IMR-90 (cell line): ENCODE measurements at regions not wholly inside any gene's neighbourhood (a gene's known extent, or its start where the extent isn't known, plus 50 kb on each side); places are given as distances from the start of the nearest gene placed in this dataset.

ENCODE experiments used
- ATAC-seq: fragments of 200-7000 bp; cut with Tn5 transposase; 2 replicates; pipeline ENCODE4 v1.9.1; 2020; ENCODE audit warnings: low read depth, mild to moderate bottlenecking, moderate library complexity
- BruUV-seq: library from RNA; stranded (reverse); fragments of 400-500 nt; replicated peaks from 2 replicates; lab custom pipeline; 2021; lab: Mats Ljungman, UMichigan
- CTCF ChIA-PET: fragments of 300-600 bp; formaldehyde crosslinking; extraction: SDS; loops from one replicate; lab custom pipeline; 2021; ENCODE audit warnings: antibody characterized with exemption; lab: Yijun Ruan, JAX
- POLR2A ChIA-PET: fragments of 300-600 bp; sonication (Branson Sonifier 250); formaldehyde crosslinking; loops from one replicate; lab custom pipeline; 2022; ENCODE audit warnings: antibody characterized with exemption; ENCODE audit not compliant: unreplicated experiment; lab: Charles Lee
- DNase-seq: peaks from one replicate; pipeline ENCODE4 v3.0.0; 2013
- H2AFZ ChIP-seq: replicated peaks from 2 replicates; pipeline ENCODE3; 2013; ENCODE audit warnings: low read length, mild to moderate bottlenecking; ENCODE audit not compliant: poor library complexity
- H2AK5ac ChIP-seq: 2 replicates; pipeline ENCODE4 v1.6.1; 2013; ENCODE audit warnings: low read depth, low read length, inconsistent platforms
- H2AK9ac ChIP-seq: replicated peaks from 2 replicates; pipeline ENCODE3; 2013; ENCODE audit warnings: mild to moderate bottlenecking, low read depth, low read length, moderate library complexity; ENCODE audit not compliant: poor library complexity
- H2BK120ac ChIP-seq: 2 replicates; pipeline ENCODE4 v1.6.1; 2013; ENCODE audit warnings: low read depth, low read length, inconsistent platforms
- H2BK15ac ChIP-seq: 3 replicates; pipeline ENCODE4 v1.6.1; 2013; ENCODE audit warnings: low read depth, low read length, inconsistent platforms
- H2BK20ac ChIP-seq: 2 replicates; pipeline ENCODE4 v1.6.1; 2013; ENCODE audit warnings: low read depth, mild to moderate bottlenecking, inconsistent platforms, low read length, moderate library complexity
- H2BK5ac ChIP-seq: 2 replicates; pipeline ENCODE4 v1.6.1; 2013; ENCODE audit warnings: mild to moderate bottlenecking, low read depth, low read length, inconsistent platforms; ENCODE audit not compliant: poor library complexity, severe bottlenecking
- H3K14ac ChIP-seq: replicated peaks from 2 replicates; pipeline ENCODE4 v1.6.1; 2013; ENCODE audit warnings: low read depth, low read length, inconsistent platforms
- H3K18ac ChIP-seq: 2 replicates; pipeline ENCODE4 v1.6.1; 2013; ENCODE audit warnings: low read depth, low read length, control low read depth
- H3K23ac ChIP-seq: 2 replicates; pipeline ENCODE4 v1.6.1; 2013; ENCODE audit warnings: low read depth, low read length, inconsistent platforms
- H3K27ac ChIP-seq: 2 replicates; pipeline ENCODE4 v1.5.1; 2013; ENCODE audit warnings: mild to moderate bottlenecking, control low read depth, low read length; ENCODE audit not compliant: insufficient read depth
- H3K27me3 ChIP-seq: 2 replicates; pipeline ENCODE4 v1.6.1; 2013; ENCODE audit warnings: low read length; ENCODE audit not compliant: control insufficient read depth, insufficient read depth
- H3K36me3 ChIP-seq: 2 replicates; pipeline ENCODE4 v1.6.1; 2013; ENCODE audit warnings: low read length, mixed read lengths; ENCODE audit not compliant: control insufficient read depth, insufficient read depth
- H3K4ac ChIP-seq: 2 replicates; pipeline ENCODE4 v1.6.1; 2013; ENCODE audit warnings: low read depth, low read length, inconsistent platforms
- H3K4me1 ChIP-seq: 2 replicates; pipeline ENCODE4 v1.6.1; 2013; ENCODE audit warnings: low read length, mixed read lengths; ENCODE audit not compliant: control insufficient read depth, insufficient read depth
- H3K4me2 ChIP-seq: 2 replicates; pipeline ENCODE4 v1.6.1; 2013; ENCODE audit warnings: low read depth, mild to moderate bottlenecking, control low read depth, low read length, moderate library complexity
- H3K4me3 ChIP-seq: 2 replicates; pipeline ENCODE4 v1.5.1; 2013; ENCODE audit warnings: low read depth, mild to moderate bottlenecking, control low read depth, low read length, moderate library complexity; ENCODE audit not compliant: insufficient read depth
- H3K56ac ChIP-seq: 2 replicates; pipeline ENCODE4 v1.6.1; 2013; ENCODE audit warnings: low read length, inconsistent platforms; ENCODE audit not compliant: insufficient read depth; ENCODE audit errors: extremely low read depth
- H3K79me1 ChIP-seq, 2 experiments: 2 replicates each; pipeline ENCODE4 v1.6.1; 2013; ENCODE audit warnings: low read length in 2 of 2, inconsistent platforms in 1 of 2, low read depth in 1 of 2
- H3K9ac ChIP-seq: 2 replicates; pipeline ENCODE4 v1.6.1; 2013; ENCODE audit warnings: low read depth, low read length, control low read depth
- H3K9me1 ChIP-seq: 2 replicates; pipeline ENCODE4 v1.6.1; 2013; ENCODE audit warnings: low read length, inconsistent platforms; ENCODE audit not compliant: insufficient read depth
- H3K9me3 ChIP-seq: 2 replicates; pipeline ENCODE4 v1.6.1; 2013; ENCODE audit warnings: low read length; ENCODE audit not compliant: control insufficient read depth, insufficient read depth
- H4K20me1 ChIP-seq: 2 replicates; pipeline ENCODE4 v1.6.1; 2013; ENCODE audit warnings: low read length, inconsistent platforms; ENCODE audit not compliant: insufficient read depth
- H4K5ac ChIP-seq: 2 replicates; pipeline ENCODE4 v1.6.1; 2013; ENCODE audit warnings: mild to moderate bottlenecking, low read depth, low read length, control low read depth
- H4K8ac ChIP-seq, 2 experiments: 2 replicates each; pipeline ENCODE4 v1.6.1; 2013; ENCODE audit warnings: low read depth in 2 of 2, low read length in 2 of 2, control low read depth in 1 of 2, inconsistent platforms in 1 of 2
- H4K91ac ChIP-seq: 2 replicates; pipeline ENCODE4 v1.6.1; 2013; ENCODE audit warnings: low read depth, low read length, inconsistent platforms; ENCODE audit not compliant: insufficient read depth
- BHLHE40 ChIP-seq: fragments of 150-350 bp; IDR thresholded peaks from 2 replicates; pipeline ENCODE4 v1.6.1; 2016; ENCODE audit warnings: mild to moderate bottlenecking, low read depth, low read length
- CEBPB ChIP-seq: IDR thresholded peaks from 2 replicates; pipeline ENCODE4 v1.6.1; 2012; ENCODE audit warnings: low read depth, low read length, improper control_type of control experiment
- CHD1 ChIP-seq: IDR thresholded peaks from 2 replicates; pipeline ENCODE4 v1.6.1; 2012; ENCODE audit warnings: low read depth, low read length, improper control_type of control experiment
- FOS ChIP-seq: fragments of 150-350 bp; IDR thresholded peaks from 2 replicates; pipeline ENCODE4 v1.6.1; 2016; ENCODE audit warnings: low read depth, low read length
- MAFK ChIP-seq: IDR thresholded peaks from 2 replicates; pipeline ENCODE4 v1.6.1; 2012; ENCODE audit warnings: low read depth, low read length, improper control_type of control experiment
- MAZ ChIP-seq: IDR thresholded peaks from 2 replicates; pipeline ENCODE4 v1.6.1; 2012; ENCODE audit warnings: low read depth, mild to moderate bottlenecking, low read length, improper control_type of control experiment, moderate library complexity, borderline replicate concordance
- MXI1 ChIP-seq: IDR thresholded peaks from 2 replicates; pipeline ENCODE4 v1.6.1; 2012; ENCODE audit warnings: low read depth, mild to moderate bottlenecking, low read length, moderate library complexity, borderline replicate concordance
- NFE2L2 ChIP-seq: fragments of 150-350 bp; IDR thresholded peaks from 2 replicates; pipeline ENCODE4 v1.6.1; 2016; ENCODE audit warnings: low read depth, mild to moderate bottlenecking, low read length
- POLR2A ChIP-seq: IDR thresholded peaks from 2 replicates; pipeline ENCODE4 v1.6.1; 2012; ENCODE audit warnings: mild to moderate bottlenecking, low read depth, low read length
- RAD21 ChIP-seq: IDR thresholded peaks from 2 replicates; pipeline ENCODE4 v1.6.1; 2012; ENCODE audit warnings: low read length, improper control_type of control experiment
- RCOR1 ChIP-seq: IDR thresholded peaks from 2 replicates; pipeline ENCODE4 v1.6.1; 2012; ENCODE audit warnings: mild to moderate bottlenecking, low read length, improper control_type of control experiment; ENCODE audit not compliant: insufficient replicate concordance
- RFX5 ChIP-seq: IDR thresholded peaks from 2 replicates; pipeline ENCODE4 v1.8.0; 2012; ENCODE audit warnings: low read depth, mild to moderate bottlenecking, low read length, moderate library complexity
- WGBS, 2 experiments: methylation state at CpG; one replicate each; pipeline versions ENCODE4 v1.1.5 to v1.1.7; 2013; ENCODE audit warnings: missing lambda C conversion rate in 2 of 2; ENCODE audit not compliant: insufficient read length in 1 of 2; ENCODE audit errors: extremely low coverage in 2 of 2; 5-methylcytosine and 5-hydroxymethylcytosine counted together
- dilution Hi-C: fragments of 300-500 bp; cut with HindIII; formaldehyde crosslinking; loops from one replicate; pipeline ENCODE4 v1.14.3; 2018; ENCODE audit warnings: low sequenced_read_pairs; ENCODE audit not compliant: unreplicated experiment
- in situ Hi-C: fragments of 300-500 bp; cut with MboI; formaldehyde crosslinking; loops from 3 replicates; pipeline ENCODE4 v1.14.3; 2019; ENCODE audit warnings: low sequenced_read_pairs, inconsistent platforms, mixed read lengths
- intact Hi-C: fragments of 100-400 bp; cut with micrococcal nuclease; formaldehyde crosslinking; loops from 2 replicates; pipeline ENCODE4 v1.10.0; 2022
- TF ChIP-seq, protein P1 (sequence below): fragments of 150-350 bp; IDR thresholded peaks from 2 replicates; pipeline ENCODE4 v1.6.1; 2017; ENCODE audit warnings: mild to moderate bottlenecking, antibody characterized with exemption, low read length, low read depth
- TF ChIP-seq, protein P2 (sequence below): conservative IDR thresholded peaks from 2 replicates; pipeline ENCODE4 v1.5.1; 2012; ENCODE audit warnings: mild to moderate bottlenecking, low read depth, low read length, improper control_type of control experiment
- TF ChIP-seq, protein P3 (sequence below): fragments of 150-350 bp; IDR thresholded peaks from 2 replicates; pipeline ENCODE4 v1.6.1; 2016; ENCODE audit warnings: low read depth, mild to moderate bottlenecking, low read length, moderate library complexity, borderline replicate concordance

DNA sequence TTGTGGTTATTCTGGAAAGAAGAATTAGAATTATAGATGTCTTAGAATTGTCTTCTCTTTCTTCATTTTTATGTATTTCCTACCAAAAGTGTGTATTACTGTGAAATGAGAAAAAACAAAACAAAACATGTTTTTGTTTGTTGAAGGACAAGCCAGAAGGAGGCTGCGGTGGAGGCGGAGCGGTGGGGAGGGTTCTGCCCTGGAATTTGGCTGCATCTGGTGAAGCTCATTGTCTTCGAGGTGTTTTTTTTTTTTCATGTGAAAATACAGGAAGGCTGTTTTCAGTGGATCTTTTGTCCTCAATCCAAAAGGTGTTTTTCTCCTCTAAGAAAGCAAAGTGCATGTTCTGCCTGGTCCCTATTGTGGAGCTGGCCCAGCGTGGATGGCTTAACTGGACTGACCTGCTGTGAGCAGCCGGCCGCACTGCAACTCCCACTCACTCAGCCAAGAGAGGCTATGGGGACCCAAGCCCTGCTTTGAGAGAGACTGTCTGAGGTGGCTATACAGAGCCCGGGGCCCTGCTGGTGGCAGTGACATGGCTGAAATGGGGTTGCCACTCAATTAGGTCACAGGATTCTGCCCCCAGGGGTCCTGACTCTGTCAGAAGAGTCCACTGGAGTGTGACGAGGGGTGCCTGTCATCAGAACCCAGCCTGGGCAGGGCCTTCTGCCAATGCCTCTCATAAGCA lies 184.9 kb upstream of the MKI67 start:
- Histone ChIP-seq H2AK9ac (no peak overlapping the region), H3K23ac (no peak overlapping the region), H2BK5ac (no peak overlapping the region), H3K56ac (no peak overlapping the region), H3K14ac (no peak overlapping the region), H2BK120ac (no peak overlapping the region), H2AK5ac (no peak overlapping the region), H2AFZ (no peak overlapping the region), H2BK15ac (no peak overlapping the region), H4K91ac (no peak overlapping the region), H3K18ac (no peak overlapping the region), H3K4ac (no peak overlapping the region), H3K9ac (no peak overlapping the region), H3K9me3 (peaks cover 33% of the 10 kb centered on the region), H4K20me1 (no peaks in the 10 kb centered on the region), H3K27ac (no peak overlapping the region), H3K27me3 (no peaks in the 10 kb centered on the region), H3K4me3 (no peak overlapping the region), H3K9me1 (no peaks in the 10 kb centered on the region), H3K36me3 (no peaks in the 10 kb centered on the region), H4K8ac (no peak overlapping the region), H4K5ac (no peak overlapping the region), H2BK20ac (no peak overlapping the region), H3K4me2 (no peak overlapping the region), H3K79me1 (no peaks in the 10 kb centered on the region), H3K4me1 (no peaks in the 10 kb centered on the region)
- CTCF ChIA-PET, result no interaction called here
- in situ Hi-C loops (no loop called here), intact Hi-C loops (no loop called here), dilution Hi-C loops (no loop called here)
- BruUV-seq, result no TSS peak
- WGBS, 2 experiments, result 33% methylated on average over 2 of the region's 9 CpGs; no CpG with 5 or more reads in 1 of the 2 experiments
- TF ChIP-seq, protein P1, sequence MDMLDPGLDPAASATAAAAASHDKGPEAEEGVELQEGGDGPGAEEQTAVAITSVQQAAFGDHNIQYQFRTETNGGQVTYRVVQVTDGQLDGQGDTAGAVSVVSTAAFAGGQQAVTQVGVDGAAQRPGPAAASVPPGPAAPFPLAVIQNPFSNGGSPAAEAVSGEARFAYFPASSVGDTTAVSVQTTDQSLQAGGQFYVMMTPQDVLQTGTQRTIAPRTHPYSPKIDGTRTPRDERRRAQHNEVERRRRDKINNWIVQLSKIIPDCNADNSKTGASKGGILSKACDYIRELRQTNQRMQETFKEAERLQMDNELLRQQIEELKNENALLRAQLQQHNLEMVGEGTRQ, result no peak
- no peak for TF ChIP-seq CEBPB
- no peak for TF ChIP-seq CHD1
- TF ChIP-seq MAFK, result no peak
- no peak for TF ChIP-seq BHLHE40
- TF ChIP-seq RCOR1, result no peak
- no peak for TF ChIP-seq NFE2L2
- TF ChIP-seq, protein P2, sequence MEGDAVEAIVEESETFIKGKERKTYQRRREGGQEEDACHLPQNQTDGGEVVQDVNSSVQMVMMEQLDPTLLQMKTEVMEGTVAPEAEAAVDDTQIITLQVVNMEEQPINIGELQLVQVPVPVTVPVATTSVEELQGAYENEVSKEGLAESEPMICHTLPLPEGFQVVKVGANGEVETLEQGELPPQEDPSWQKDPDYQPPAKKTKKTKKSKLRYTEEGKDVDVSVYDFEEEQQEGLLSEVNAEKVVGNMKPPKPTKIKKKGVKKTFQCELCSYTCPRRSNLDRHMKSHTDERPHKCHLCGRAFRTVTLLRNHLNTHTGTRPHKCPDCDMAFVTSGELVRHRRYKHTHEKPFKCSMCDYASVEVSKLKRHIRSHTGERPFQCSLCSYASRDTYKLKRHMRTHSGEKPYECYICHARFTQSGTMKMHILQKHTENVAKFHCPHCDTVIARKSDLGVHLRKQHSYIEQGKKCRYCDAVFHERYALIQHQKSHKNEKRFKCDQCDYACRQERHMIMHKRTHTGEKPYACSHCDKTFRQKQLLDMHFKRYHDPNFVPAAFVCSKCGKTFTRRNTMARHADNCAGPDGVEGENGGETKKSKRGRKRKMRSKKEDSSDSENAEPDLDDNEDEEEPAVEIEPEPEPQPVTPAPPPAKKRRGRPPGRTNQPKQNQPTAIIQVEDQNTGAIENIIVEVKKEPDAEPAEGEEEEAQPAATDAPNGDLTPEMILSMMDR, result no peak
- TF ChIP-seq MXI1, result no peak
- TF ChIP-seq, protein P3, sequence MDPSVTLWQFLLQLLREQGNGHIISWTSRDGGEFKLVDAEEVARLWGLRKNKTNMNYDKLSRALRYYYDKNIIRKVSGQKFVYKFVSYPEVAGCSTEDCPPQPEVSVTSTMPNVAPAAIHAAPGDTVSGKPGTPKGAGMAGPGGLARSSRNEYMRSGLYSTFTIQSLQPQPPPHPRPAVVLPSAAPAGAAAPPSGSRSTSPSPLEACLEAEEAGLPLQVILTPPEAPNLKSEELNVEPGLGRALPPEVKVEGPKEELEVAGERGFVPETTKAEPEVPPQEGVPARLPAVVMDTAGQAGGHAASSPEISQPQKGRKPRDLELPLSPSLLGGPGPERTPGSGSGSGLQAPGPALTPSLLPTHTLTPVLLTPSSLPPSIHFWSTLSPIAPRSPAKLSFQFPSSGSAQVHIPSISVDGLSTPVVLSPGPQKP, result no peak
- TF ChIP-seq POLR2A, result no peak
- no peak for TF ChIP-seq RAD21
- TF ChIP-seq FOS, result no peak
- no peak for TF ChIP-seq RFX5
- no peak for TF ChIP-seq MAZ
- POLR2A ChIA-PET, result no interaction called here
- ATAC-seq, result no peak
- no peak for DNase-seq
